AG04449 (cell line): ENCODE measurements at regions not wholly inside any gene's neighbourhood (a gene's known extent, or its start where the extent isn't known, plus 50 kb on each side); places are given as distances from the start of the nearest gene placed in this dataset.

Experiments
- CTCF ChIA-PET: fragments of 350-600 bp; formaldehyde crosslinking; extraction: SDS; loops from one replicate; lab custom pipeline; 2021; ENCODE audit warnings: antibody characterized with exemption; lab: Yijun Ruan, JAX
- POLR2A ChIA-PET: fragments of 400-600, 350-600 bp; formaldehyde crosslinking; extraction: SDS; loops from one replicate; lab custom pipeline; 2020; ENCODE audit warnings: antibody characterized with exemption, inconsistent platforms; lab: Yijun Ruan, JAX
- DNase-seq: peaks from one replicate; pipeline ENCODE4 v3.0.0-alpha.2; 2010; ENCODE audit warnings: low read depth, low spot score
- H3K4me3 ChIP-seq: 2 replicates; pipeline ENCODE4 v1.5.1; 2011; ENCODE audit warnings: low read depth, mild to moderate bottlenecking, control low read depth, low read length
- TF ChIP-seq, protein P1 (sequence below): IDR thresholded peaks from one replicate; pipeline ENCODE4 v1.5.1; 2011; ENCODE audit warnings: mild to moderate bottlenecking, moderate library complexity, low read length, control low read depth, inconsistent platforms; ENCODE audit not compliant: insufficient read depth; ENCODE audit errors: missing control alignments

DNA sequence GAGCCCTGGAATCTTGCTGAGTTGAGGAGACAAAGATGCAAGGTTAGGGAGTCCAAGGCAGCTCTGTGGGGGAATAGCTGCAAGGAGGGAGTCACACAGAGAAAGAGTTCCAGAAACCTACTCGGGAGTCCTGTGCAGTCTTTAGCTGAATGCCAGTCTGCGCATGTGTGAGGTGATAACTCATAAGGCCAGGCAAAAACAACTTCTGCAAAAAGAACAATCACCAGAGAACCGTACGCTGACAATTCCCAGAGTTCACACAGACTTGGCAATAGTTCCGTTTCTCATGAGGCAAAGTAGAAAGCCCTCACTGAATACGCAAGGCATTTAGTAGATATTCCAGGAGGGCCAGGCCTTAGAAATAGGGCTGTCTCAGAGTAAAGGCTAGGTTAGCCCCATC, 135.2 kb upstream of the TAB2 start:
- no peak for DNase-seq
- POLR2A ChIA-PET = no interaction called here
- TF ChIP-seq, protein P1, sequence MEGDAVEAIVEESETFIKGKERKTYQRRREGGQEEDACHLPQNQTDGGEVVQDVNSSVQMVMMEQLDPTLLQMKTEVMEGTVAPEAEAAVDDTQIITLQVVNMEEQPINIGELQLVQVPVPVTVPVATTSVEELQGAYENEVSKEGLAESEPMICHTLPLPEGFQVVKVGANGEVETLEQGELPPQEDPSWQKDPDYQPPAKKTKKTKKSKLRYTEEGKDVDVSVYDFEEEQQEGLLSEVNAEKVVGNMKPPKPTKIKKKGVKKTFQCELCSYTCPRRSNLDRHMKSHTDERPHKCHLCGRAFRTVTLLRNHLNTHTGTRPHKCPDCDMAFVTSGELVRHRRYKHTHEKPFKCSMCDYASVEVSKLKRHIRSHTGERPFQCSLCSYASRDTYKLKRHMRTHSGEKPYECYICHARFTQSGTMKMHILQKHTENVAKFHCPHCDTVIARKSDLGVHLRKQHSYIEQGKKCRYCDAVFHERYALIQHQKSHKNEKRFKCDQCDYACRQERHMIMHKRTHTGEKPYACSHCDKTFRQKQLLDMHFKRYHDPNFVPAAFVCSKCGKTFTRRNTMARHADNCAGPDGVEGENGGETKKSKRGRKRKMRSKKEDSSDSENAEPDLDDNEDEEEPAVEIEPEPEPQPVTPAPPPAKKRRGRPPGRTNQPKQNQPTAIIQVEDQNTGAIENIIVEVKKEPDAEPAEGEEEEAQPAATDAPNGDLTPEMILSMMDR = no peak
- no peak overlapping the region for H3K4me3 ChIP-seq
- CTCF ChIA-PET = interaction anchor here (1.2 to 1.3 kb wide), 2 partner anchors 11 to 335 kb away, joined by 3 read pairs; no protein-coding TSS in a partner anchor

DNA sequence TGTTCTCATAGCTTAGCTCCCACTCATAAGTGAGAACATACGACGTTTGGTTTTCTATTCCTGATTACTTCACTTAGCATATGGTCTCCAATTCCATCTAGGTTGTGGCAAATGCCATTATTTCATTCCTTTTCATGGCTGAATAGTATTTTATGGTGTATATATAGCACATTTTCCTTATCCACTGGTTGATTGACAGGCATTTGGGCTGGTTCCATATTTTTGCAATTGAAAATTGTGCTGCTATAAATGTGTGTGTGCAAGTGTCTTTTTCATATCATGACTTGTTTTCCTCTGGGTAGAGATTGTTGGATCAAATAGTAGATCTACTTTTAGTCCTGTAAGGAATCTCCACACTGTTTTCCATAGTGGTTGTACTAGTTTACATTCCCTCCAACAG, 133.0 kb upstream of the TAB2 start:
- TF ChIP-seq, protein P1 = no peak
- CTCF ChIA-PET = no interaction called here
- H3K4me3 ChIP-seq = no peak overlapping the region
- POLR2A ChIA-PET = no interaction called here
- DNase-seq = no peak

DNA sequence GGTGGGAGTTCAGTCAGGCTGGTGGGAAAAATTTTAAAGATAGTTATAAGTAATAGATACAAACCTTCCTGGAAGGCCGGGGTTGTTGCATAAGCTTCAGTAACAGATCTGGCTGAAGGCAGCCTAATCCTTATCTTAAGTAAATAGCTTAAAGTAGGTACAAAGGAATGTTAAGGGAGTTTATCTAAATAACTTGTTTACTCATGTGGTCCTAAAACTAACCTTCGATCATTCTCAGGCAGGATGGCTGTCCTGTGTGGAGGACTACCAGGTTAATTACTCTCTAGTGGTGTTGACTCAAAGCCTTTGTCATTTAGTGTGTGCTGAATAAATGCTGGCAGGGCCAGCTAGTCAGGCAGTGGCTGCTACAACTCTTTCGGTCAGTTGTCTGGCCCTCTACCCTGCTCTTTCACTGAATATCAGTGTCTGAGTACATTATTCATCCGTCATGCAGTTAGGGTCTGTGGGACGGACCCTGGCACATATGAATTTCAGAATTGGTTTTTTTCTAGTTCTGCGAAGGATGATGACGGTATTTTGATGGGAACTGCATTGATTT, 131.6 kb upstream of the TAB2 start:
- no peak overlapping the region for H3K4me3 ChIP-seq
- no peak for DNase-seq
- CTCF ChIA-PET = no interaction called here
- POLR2A ChIA-PET = no interaction called here
- TF ChIP-seq, protein P1 = no peak

DNA sequence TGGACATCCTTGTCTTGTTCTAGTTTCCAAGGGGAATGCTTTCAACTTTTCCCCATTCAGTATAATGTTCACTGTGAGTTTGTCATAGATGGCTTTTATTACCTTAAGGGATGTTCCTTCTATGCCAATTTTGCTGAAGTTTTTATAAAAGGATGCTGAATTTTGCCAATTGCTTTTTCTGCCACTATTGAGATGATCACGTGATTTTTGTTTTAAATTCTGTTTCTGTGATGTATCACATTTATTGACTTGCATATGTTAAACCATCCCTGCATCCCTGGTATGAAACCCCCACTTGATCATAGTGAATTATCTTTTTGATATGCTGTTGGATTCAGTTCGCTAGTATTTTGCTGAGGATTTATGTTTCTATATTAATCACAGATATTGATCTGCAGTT, 130.6 kb upstream of the TAB2 start:
- ChIA-PET CTCF (no interaction called here), POLR2A (no interaction called here)
- no peak overlapping the region for H3K4me3 ChIP-seq
- TF ChIP-seq, protein P1 = no peak
- no peak for DNase-seq

DNA sequence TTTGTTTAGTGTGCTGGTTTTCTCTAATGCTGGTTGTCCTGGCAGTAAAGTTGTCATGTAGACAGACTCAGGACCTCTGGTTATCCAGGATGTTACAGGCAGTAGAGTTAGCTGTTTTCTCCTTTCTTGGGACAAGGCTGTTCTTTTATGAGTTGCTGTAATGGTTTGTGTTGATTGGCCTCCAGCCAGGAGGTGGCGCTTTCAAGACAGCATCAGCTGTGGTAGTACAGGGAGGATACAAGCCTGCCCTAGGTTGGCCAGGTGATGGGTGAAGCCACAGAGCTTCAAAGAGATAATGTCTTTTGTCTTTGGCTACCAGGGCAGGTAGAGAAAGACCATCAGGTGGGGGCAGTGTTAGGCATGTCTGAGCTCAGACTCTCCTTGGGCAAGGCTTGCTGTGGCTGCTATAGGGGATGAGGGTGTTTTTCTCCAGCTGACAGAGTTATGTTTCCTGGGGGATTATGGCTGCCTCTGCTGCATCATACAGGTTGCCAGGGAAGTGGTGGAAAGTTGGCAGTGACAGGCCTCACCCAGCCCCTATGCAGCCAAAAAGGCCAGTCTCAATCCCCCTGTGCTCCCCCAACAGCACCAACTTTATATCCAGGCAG, 127.2 kb upstream of the TAB2 start:
- no peak overlapping the region for H3K4me3 ChIP-seq
- CTCF ChIA-PET = no interaction called here
- TF ChIP-seq, protein P1 = no peak
- DNase-seq = no peak
- POLR2A ChIA-PET = no interaction called here

DNA sequence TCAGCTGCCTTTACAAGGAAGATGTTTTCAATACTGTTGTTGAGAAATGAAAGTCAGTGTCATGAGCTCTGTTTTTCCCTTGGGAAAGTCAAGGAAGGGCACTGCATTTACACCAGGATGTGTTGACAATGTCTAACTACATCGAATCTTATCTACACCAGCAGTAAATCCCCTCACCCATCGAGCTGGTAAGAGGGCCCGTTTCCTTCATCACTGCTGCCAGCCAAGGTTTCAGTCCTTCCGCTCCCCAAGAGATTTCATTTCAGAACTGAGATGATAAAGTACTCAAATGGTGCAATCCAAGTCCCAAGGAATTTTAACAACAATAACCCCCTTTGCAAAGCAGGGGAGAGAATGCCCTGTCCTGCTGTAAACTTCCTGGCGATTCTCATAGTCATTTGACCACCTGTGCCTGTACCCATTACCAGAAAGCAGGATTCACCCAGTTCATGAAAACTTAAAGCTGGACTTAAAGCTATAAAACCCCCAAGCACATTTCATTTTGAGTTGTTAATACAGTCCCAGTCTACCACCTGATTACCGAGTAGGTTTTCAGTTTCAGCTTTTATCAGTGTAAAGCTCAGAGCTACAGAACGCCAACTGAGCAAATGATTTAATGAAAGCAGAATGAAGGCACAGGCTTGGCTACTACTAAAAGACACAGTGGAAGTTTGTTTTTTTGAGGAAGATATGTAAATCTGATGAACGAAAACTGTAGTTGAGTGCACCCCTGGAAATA, 122.5 kb upstream of the TAB2 start:
- no peak overlapping the region for H3K4me3 ChIP-seq
- TF ChIP-seq, protein P1 = no peak
- POLR2A ChIA-PET = no interaction called here
- no peak for DNase-seq
- CTCF ChIA-PET = interaction anchor here (1.1 to 1.2 kb wide), 2 partner anchors 18 to 24 kb away, joined by 3 to 4 read pairs; no protein-coding TSS in a partner anchor
